GM21723 (cell line): ENCODE measurements at regions not wholly inside any gene's neighbourhood (a gene's known extent, or its start where the extent isn't known, plus 50 kb on each side); places are given as distances from the start of the nearest gene placed in this dataset.

Source experiments
- ATAC-seq: cut with Tn5 transposase; IDR thresholded peaks from one replicate; pipeline ENCODE4 v1.9.1; 2021; ENCODE audit warnings: mild to moderate bottlenecking, moderate library complexity; ENCODE audit not compliant: unreplicated experiment

DNA sequence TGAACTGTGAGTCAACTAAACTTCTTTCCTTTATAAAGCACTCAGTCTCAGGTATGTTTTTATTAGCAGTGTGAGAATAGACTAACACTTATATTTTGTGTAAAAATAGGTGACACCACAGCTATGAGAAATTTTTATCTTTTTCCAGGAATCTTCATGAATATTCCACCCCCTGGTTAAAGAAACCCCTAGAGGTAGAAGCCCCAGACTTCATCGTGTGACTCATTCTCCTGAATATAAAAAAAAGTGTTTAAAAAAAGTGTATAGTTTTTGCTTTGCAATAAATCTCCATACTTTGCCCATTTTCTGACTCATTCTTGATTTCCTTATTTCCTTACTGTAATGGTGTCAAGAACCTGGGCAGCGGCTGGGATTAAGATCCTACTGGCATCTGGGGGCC, 667.6 kb upstream of the CELF2 start:
- no peak for ATAC-seq

DNA sequence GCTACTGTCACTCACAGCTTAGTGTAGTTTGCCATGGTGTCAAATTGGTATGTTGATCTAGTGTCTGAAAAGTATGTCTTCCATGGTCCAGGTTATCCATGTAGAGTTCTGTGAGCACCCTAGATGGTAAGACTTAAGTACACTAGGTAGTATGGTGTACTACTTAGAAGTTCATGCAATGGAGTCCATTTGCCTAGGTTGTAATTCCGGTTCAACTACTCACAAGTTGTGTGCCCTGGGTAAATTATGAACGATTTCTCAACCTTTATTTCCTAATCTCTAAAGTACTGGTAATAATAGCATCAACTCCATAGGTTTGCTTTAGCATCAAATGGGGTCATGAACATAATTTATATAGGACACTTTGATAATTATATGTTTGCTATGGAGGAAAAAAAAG, 666.2 kb upstream of the CELF2 start:
- no peak for ATAC-seq

DNA sequence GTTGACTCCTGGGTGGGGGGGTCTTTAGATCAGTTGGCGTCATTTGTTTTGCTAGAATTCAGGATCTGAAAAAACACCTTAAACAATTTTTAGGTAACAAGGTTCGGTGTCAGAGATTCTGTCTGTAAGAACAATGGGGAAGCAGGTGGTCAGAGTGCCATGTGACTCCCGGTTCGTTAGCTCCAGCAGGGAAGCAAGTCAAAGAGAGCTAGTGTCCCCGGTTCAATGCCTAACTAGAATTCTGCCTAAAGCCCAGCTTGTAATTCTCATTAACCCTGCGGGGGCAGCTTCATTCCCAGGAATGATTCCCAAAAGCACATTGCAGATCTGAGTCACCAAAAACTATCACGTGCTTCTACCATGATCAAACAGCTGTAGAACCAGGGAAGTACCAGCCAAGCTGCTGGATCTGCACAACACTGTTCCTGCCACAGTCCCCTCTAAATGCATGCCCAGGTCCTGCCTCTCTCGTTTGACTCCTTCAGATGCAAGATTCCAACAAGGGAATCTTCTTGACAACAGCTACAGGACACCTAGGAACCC, 664.3 kb upstream of the CELF2 start:
- ATAC-seq: no peak

DNA sequence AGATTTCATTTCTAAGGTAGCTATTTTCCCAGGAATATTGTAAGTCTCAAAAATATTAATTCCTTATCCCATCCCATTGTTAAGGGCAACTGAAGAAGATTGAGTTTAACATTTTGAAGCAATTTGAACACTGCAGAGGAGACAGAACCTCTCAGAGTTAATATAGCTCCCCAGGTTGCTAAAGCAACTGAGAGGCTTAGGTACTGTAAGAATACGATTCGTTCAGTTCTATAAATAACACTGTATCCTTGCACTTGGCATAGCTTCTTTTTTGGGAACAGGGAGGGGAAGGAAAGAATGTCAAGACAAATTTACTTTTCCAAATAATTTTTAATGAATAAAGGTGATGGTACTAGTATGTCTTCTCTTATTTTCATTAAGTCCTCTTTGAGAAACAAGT, 658.4 kb upstream of the CELF2 start:
- ATAC-seq: no peak

DNA sequence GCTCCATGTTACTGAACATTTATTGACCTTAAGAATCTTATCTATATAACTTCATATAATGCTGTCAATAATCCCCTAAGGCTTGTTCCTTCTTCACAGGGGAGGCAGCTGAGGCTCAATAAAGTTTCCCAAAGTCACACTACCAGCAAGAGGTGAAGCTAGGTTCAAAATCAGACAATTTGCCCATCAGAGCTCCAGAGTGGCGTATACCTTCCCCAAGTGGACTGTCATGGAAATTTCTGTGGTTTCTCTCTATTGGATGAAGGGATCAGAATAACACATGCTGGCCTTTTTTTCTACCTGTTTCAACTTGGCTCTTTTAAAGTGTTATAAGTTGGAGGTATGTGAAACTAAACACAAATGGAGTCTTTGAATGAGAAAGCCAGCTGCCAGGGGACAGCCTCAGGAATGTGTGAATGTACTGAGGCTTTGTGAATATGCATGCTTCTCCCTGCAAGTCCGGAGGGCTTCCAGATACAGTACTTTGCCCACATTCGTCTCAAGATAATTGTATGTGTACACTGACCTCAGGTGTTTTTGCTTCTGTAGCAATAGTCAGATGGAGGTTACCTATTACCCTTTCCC, 656.3 kb upstream of the CELF2 start:
- ATAC-seq: no peak

DNA sequence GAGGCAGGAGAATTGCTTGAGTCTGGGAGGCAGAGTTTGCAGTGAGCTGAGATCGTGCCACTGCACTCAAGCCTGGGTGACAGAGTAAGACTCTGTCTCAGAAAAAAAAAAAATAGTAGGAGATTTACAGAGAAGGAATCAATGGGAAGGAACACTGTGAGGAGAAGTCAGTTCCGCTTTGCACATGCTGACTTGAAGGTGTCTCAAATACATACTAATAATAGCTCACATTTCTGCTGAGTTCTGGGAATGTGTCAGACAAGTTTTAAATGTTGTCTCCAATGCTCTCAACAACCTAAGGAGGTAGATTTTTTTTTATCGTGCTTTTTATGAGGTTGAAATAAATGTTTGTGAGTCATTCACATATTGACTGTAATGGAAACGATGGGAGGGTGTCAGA, 654.9 kb upstream of the CELF2 start:
- ATAC-seq: no peak

DNA sequence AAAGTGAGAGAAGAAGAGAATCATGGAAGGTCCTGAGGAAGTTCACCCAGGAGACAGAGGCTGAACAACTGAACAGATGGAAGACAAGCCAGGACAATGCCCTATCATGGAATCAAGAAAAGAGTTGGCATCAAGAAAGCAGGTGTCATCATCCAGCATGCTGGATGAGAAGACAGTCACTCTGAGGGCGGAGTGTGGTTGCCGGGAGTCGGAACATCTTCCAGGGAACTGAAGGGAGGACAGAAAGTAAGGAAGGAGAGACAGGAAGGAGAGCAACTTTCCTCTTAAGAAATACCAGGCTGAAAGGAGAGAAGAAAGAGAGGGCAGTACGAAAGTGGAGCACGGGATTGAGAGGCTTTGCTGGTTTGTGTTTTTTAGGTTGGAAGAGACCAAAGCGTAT, 654.5 kb upstream of the CELF2 start:
- no peak for ATAC-seq

DNA sequence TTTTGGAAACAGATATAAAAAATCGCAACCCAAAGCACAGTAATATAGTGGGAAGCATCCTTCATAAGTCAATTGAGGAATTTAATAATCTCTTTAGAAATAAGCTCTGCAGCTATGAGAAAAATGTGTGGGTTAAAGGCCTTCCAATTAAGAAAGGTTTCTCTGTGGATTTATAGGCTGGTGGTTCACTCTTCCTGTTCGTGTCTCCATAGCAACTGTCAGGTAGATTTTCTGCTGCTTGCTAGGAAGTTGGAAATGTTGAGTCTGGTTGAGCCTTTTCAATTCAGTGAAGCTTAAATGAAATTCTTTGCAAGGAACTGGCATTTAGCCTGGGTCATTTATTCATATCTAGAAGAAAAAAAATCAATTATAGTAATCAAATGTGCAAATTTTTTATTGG, 652.8 kb upstream of the CELF2 start:
- no peak for ATAC-seq

DNA sequence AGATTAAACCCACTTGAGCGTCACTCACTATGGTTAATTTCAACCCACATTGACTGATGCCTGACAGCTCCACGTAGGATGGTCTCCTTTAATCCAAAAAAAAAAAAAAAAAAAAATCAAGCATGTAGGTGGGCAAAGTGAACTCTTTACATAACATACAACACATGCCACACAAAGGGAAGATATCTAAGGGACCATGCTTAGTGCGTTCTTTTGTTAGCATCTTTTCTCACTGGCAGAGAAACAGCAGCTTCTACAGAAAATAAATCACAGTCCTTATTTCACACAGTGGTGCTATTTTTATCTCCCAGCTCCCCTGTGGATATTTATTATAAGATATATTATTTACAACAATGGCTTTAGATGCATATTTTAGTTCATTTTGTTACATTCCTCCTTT, 652.0 kb upstream of the CELF2 start:
- ATAC-seq: no peak

DNA sequence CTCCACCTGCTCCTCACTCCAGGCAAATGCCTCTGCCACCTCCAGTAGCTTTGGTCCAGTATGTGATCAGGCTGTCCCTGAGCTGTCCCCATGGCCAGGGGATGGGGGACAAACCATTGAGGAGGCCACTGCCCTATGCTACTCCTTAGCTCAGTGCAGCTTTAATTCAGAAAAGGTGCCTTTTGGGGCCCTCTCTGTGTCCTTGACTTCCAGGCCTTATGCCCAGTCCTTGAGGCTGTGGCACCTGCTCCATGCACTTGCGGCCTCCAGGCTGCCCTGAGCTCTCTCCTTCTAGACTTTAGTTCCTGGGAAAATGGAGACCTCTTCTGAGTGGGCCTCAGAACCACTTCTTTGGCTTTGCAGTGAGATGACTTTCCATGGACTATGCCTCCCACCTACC, 650.8 kb upstream of the CELF2 start:
- no peak for ATAC-seq

DNA sequence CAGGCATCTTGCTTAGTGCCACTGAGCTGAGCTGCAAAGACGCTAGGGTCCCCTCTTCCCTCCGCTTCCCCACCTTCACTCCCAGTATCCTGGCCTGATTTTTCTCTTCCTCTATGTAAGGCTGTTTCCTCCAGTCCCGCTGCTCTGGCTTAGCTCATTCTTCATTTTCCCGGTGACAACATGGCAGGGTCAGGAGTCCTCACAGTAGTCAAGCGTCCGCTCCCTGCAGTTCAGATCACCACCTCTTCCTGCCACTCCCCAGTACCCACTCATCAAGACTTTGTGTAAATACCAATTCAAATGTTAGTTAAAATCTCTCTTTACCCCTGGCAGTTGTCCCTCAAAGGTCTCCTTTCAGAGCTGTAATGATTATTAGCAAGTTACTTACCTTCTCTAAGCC, 650.4 kb upstream of the CELF2 start:
- no peak for ATAC-seq

DNA sequence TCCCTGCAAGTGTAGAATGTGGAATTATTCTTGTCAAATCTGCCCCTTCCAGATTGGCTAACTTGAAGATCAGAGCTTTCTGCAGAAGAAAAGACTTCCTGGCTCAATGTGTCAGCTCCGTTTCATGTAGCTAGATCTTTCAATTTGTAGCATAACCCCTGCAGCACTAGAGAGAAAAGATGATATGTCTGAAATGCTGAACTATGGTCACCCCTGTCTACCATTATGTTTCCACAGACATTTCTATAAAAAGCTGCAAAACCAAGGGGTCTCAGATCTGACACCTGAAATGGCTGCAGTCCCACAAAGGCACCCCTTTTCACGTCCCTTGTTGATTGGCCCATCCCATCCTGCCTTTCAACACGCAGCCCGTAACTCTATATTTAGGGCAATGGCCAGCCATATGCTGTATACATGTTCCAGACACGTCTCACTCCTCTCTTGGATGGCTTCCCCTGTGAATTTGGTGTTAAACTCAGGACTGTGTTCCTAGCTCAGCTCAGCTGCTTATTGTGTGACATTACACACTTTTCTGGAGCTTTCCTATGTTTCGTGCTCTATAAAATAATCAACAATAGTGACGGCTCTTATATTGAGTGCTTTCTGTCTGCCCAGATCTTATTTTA, 648.6 kb upstream of the CELF2 start:
- ATAC-seq: no peak

DNA sequence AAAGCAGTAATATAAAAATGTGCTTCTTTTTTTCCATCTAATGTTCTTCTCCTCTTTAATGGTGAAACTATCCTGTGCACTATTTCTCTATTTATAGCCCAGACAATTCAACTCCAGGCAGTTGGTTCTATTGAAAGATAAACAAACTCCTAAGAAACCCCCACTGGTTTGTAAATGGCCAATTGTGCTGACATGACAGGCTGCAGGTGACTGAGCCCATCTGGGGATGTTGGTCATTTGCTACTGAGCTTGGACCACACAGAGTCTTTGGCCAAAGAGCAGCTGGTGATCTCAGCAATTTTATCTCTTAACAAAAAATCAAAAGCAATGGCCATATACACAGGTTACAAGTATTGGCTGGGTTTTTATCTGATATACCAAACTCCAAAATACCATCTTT, 631.8 kb upstream of the CELF2 start:
- ATAC-seq: no peak

DNA sequence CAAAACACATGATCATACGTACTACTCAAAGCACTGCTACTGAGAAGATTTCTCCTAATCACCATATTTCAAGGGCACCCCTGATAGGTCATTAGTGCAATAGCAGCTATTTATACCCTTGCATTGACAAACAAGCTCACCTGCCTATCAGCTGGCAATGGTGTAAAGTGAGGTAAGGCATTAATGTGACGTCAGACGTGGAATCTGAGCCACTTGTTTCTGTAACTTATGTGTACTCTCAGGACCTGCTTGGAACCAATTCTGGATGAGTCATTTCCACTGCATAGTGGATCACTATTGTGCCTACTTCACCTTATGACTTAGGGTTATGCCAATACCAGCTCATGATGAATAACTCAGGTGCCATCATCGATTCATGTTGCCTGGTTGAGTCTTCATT, 628.5 kb upstream of the CELF2 start:
- ATAC-seq: no peak

DNA sequence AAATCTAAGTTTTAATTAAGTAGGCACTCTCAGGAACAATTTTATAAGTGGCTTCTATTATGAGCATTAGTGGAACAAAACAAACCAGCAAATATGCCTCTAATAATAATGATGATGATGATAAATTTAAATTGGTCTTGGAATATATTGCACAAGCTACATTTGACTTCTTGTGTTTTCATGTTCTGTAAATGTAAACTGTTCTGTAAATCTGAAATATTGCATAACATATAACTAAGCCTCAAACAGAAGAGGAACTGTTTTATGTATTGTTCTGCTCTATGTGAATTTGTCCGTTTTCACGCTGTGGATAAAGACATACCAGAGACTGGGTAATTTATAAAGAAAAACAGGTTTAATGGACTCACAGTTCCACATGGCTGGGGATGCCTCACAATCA, 625.2 kb upstream of the CELF2 start:
- ATAC-seq: no peak

DNA sequence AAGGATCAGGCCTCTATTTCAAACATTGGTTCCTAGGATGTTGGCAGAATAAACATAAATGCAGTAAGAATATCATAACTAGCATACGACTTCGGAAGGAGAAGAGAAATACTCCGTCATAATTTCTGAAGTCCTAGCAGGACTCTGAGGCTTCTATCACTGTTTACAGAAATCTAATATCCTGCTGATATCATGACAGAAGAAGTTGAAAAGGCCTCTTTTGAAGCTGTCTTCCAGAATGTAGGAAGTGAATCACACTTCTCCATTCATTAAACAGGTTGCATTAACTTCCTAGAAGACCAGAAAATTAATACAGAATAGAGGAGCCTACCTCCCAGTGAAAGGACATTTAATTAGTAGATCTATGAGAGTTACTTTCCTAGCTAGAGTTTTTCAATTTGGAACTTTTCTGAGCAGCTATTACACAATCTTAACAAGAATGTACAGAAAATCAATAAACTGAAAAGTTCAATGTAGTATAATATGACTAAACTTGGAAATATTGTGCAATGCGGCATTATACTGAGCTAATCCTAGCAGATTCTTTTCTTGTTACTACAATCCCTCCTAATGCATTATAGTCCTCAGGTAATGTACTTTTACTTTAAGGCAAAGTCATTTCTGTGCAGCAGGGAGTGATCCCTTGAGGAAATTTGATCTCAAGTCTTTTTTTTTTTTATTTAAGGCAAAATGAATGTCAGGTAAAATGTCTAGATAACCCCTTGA, 622.6 kb upstream of the CELF2 start:
- ATAC-seq: no peak

DNA sequence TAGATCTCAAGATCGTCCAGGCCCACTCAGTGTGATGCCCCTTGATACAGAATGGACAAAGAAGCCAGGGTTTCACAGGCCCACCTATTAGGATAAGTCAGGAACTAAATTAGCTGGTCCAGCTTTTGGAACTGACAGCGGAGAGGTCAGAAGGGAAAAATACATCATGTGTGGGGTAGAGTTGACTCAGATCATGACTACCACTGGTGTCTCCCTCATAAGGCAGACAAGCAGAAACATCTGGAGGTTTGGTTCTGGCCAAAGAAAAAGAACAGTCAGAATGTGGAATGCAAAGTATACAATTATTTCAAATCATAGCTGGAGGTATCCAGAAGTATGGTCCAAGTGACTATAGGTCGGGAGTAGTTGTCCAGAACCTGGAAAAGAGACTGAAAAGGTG, 621.1 kb upstream of the CELF2 start:
- no peak for ATAC-seq

DNA sequence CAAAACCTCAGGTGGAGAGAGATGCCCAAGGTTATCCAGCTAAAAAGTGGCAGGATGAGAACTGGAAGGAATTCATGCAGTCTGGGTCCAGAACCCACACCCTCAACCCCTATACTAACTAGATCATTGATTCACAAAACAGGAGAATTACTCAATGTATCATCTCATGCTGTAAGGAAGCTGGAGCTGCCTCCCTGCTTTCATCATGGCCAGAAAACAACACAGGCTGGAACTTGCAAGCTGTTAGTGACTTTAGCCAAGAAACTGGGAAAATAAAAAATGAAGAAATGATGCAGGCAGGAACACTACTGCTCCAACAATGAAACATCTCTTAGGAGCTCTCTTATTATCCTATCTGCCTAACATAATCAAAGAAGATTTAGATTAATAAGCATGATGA, 619.8 kb upstream of the CELF2 start:
- ATAC-seq: no peak

DNA sequence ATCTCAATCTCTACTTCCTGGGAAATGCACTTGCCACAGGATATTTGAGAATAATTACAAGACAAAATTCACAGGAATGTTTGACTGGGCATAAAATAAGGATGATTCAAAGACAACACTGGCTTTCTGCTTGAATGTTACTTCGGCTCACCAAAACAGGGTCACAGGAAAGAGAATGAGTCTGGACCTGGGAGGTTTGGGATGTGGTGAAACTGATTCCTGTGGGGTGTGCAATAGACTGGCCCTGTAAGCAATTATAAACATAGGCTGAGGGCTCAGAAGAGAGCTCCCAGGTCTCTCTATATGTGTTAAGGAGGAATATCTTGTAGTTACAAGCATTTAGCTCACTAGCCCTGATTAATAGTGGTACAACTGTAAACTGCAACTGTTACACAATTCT, 613.9 kb upstream of the CELF2 start:
- ATAC-seq: no peak

DNA sequence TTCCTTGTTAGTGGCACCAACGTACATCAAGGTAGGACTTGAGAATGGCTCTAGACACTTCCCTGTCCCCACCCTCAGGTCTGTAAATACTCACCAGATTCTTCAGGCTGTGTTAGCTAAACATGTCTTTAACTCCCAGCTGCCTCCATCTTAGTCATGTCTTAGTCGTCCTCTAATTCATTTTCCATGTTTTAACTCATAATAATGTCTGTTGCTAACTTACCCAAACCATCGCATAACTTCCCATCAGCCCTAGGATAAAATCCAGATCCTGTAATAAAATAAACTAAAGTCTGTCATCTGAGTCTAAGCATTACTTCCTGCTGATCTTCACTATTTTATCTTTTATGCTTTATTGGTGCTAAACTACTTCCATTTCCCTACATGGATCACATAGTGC, 600.0 kb upstream of the CELF2 start:
- ATAC-seq: no peak

DNA sequence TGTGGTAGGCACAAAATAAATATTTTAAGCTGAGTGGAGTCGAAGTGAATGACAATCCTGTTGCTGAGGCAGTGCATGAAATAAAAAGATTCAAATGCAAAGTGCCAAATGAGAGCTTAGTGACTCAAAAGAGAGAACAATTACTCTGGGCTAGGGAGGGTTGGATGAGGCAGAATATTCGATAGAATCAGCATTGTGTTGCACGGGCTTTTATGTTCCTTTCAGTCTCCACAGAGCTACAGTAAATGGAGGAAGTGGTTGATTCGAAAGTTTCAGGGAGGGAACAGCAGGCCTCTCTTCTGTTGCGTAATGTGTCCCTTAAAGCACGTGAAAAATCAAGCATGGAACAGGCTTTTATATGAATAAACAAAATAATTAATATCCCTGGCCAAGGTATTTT, 599.3 kb upstream of the CELF2 start:
- no peak for ATAC-seq

DNA sequence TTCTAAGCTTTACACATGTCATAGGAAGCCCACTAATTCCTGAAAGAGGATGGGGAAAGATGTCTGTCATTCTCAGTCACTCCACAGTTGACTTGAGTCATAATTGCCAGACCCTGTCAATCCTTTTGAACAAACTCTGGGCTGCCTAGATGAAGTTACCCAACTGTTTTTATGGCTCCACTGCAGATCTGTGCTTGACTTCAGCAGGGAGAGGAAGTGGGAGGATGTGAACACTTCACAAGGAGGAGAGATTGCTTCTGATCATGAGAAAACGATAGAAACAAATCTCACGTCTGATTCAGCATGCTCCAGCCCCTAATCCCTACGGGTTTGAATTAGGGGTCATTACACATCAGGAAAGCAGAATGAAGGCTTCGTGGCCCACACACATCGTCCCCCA, 596.6 kb upstream of the CELF2 start:
- ATAC-seq: no peak
